OCI-LY1 (cell line): ENCODE measurements at regions not wholly inside any gene's neighbourhood (a gene's known extent, or its start where the extent isn't known, plus 50 kb on each side); places are given as distances from the start of the nearest gene placed in this dataset.

ENCODE experiments used
- EZH2 ChIP-seq: fragments of 200-600 bp; sonication (generic), shearing (Covaris generic); IDR thresholded peaks from 2 replicates; pipeline ENCODE4 v1.8.0; 2017; ENCODE audit warnings: borderline replicate concordance, mixed run types, mild to moderate bottlenecking, antibody characterized with exemption, low read length, moderate library complexity, mixed read lengths
- TF ChIP-seq, protein P1 (sequence below): fragments of 200-600 bp; sonication (generic), shearing (Covaris generic); IDR thresholded peaks from 2 replicates; pipeline ENCODE4 v1.5.1; 2017; ENCODE audit warnings: mild to moderate bottlenecking, antibody characterized with exemption, low read length, moderate library complexity, mixed read lengths

DNA sequence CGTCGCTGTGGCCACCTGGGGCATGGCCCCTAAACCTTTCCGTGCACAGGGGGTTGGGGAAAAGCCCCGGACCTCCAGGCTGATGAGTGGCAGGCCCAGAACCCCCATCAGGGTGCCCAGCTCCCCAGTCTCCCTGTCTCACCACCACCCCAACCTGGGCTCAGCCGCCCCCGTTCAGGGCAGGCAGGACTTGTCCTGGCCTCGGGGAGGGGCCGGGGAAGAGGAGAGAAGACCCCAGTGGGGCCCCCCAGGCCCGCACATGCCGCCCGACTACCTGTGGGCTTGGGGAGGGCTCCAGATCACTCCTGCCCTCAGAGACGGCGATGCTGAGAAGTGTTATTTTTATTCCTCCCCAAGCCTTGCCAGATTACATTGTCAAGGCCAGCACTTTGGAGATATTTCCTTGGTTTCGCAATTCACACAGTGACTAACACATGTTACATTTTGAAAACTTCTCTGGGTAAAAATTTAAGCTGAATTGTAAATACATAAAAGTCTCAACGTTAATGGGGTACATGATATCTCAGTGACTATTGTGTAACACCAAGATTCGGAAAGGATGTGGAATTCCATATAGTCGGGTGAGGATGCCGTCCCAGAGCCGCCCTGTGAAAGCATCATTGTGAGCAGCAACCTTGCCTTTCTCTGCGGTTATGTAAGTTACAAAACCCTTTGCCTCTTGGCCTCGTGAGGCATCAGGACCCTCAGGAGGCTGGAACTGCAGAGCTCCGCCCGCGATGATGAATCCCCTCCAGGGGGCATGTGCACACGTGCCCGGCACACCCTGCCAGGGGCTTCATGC is 85.6 kb upstream of the DIO3 start:
- TF ChIP-seq, protein P1, sequence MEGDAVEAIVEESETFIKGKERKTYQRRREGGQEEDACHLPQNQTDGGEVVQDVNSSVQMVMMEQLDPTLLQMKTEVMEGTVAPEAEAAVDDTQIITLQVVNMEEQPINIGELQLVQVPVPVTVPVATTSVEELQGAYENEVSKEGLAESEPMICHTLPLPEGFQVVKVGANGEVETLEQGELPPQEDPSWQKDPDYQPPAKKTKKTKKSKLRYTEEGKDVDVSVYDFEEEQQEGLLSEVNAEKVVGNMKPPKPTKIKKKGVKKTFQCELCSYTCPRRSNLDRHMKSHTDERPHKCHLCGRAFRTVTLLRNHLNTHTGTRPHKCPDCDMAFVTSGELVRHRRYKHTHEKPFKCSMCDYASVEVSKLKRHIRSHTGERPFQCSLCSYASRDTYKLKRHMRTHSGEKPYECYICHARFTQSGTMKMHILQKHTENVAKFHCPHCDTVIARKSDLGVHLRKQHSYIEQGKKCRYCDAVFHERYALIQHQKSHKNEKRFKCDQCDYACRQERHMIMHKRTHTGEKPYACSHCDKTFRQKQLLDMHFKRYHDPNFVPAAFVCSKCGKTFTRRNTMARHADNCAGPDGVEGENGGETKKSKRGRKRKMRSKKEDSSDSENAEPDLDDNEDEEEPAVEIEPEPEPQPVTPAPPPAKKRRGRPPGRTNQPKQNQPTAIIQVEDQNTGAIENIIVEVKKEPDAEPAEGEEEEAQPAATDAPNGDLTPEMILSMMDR = no peak
- TF ChIP-seq EZH2 = no peak
